ENCODE measurements at regions not wholly inside any gene's neighbourhood (a gene's known extent, or its start where the extent isn't known, plus 50 kb on each side); places are given as distances from the start of the nearest gene placed in this dataset.

DNA sequence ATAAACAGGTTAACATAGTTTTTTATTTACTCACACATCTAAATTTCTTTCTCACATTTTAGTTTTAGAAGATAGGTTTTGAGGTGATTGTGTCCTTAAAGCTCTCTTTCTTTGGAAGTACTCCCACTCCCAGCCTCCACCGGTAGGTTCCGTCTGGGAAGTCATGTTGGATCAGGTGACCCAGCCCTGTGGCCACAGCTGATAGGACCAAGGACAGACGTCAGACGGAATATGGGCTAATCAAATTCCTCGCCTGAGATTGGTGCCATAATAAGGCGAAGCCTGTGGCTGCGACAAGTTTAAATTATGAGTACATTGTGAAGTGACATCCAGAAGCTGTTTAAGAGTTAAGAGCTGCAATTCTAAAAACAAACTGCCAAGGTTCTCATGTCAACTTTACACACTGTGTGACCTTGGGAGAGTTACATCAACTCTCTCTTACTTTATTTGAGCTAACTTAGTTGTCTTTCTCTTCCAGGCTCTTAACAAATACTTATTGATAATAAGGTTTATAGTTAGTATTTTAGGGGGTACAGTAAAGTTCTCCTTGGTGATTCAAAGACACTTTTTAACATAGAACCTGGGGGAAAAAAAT is 133.6 kb downstream of the NPY start:
- no peak for ATAC-seq
- WGBS, 2 donors: 39 to 47% methylated on average over 7 of the region's 7 CpGs
- Histone ChIP-seq H3K9me3 (no peaks in the 10 kb centered on the region), H3K27me3 (no peaks in the 10 kb centered on the region), H3K4me1 (no peaks in the 10 kb centered on the region), H3K36me3 (replicated peaks in 1 of 2; ENCODE audit: insufficient read depth in 1 of 2, low read depth in 2 of 2) (no peaks in the 10 kb centered on the region), H3K27ac (no peak overlapping the region), H3K4me3 (no peak overlapping the region)
- TF ChIP-seq, protein P1, sequence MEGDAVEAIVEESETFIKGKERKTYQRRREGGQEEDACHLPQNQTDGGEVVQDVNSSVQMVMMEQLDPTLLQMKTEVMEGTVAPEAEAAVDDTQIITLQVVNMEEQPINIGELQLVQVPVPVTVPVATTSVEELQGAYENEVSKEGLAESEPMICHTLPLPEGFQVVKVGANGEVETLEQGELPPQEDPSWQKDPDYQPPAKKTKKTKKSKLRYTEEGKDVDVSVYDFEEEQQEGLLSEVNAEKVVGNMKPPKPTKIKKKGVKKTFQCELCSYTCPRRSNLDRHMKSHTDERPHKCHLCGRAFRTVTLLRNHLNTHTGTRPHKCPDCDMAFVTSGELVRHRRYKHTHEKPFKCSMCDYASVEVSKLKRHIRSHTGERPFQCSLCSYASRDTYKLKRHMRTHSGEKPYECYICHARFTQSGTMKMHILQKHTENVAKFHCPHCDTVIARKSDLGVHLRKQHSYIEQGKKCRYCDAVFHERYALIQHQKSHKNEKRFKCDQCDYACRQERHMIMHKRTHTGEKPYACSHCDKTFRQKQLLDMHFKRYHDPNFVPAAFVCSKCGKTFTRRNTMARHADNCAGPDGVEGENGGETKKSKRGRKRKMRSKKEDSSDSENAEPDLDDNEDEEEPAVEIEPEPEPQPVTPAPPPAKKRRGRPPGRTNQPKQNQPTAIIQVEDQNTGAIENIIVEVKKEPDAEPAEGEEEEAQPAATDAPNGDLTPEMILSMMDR (IDR thresholded peaks at IDR 0.05): no peak
- no peak for TF ChIP-seq POLR2A (IDR thresholded peaks at IDR 0.05)
- intact Hi-C loops (cut with DNase I): no loop called here
- DNase-seq: peak in 1 of 4 donors; percentile 29

DNA sequence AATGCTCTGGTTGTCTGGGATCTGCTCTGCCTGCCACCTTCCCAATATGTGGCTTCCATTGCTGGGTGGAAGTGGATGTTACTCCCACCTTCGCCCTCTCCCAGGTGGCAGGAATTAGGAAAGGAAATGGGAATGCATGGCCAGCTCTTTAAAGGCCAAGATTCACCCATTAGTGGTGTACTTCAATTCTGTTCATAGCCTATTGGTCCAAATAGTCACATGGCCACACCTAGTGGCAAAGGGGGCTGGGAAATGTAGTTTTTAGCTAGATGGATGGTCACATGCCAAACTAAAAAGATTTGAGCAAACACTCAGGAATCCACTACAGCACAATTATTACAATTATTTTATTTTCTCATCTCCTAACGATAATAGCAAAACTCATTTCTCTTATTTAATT is 135.1 kb downstream of the NPY start:
- no peaks in the 10 kb centered on the region for H3K36me3 ChIP-seq (replicated peaks in 1 of 2; ENCODE audit: insufficient read depth in 1 of 2, low read depth in 2 of 2)
- DNase-seq: no peak
- 90 to 93% methylated on average over 2 of the region's 2 CpGs for WGBS, 2 donors
- H3K4me3 ChIP-seq: no peak overlapping the region
- intact Hi-C loops (cut with DNase I): no loop called here
- H3K27me3 ChIP-seq: no peaks in the 10 kb centered on the region
- no peaks in the 10 kb centered on the region for H3K4me1 ChIP-seq
- TF ChIP-seq, protein P1 (IDR thresholded peaks at IDR 0.05): no peak
- TF ChIP-seq POLR2A (IDR thresholded peaks at IDR 0.05): no peak
- H3K27ac ChIP-seq: no peak overlapping the region
- no peaks in the 10 kb centered on the region for H3K9me3 ChIP-seq
- no peak for ATAC-seq

DNA sequence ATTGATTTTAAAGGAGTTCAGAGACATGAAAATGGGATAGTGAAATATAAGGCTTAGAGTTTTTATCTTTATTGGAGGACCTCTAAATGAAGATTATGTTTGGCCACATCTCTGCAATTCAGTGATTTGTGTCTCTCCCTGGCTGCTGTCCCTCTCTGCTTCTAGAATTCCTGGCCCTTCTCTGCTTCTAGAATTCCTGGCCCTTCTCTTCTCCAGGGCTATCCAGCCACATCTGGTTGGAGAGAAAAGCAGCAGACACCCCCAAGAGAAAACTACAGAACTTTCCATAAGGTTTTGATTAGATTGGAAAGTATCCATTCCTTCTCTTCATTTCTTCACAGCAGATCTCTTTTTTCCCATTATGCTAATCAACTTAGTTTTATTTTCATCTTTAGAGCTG is 135.5 kb downstream of the NPY start:
- DNase-seq (no peak), ATAC-seq (no peak)
- no peaks in the 10 kb centered on the region for H3K4me1 ChIP-seq
- TF ChIP-seq POLR2A (IDR thresholded peaks at IDR 0.05): no peak
- TF ChIP-seq, protein P1 (IDR thresholded peaks at IDR 0.05): no peak
- H3K27ac ChIP-seq: no peak overlapping the region
- H3K36me3 ChIP-seq (replicated peaks in 1 of 2; ENCODE audit: insufficient read depth in 1 of 2, low read depth in 2 of 2): no peaks in the 10 kb centered on the region
- H3K9me3 ChIP-seq: no peaks in the 10 kb centered on the region
- intact Hi-C loops (cut with DNase I): no loop called here
- H3K4me3 ChIP-seq: no peak overlapping the region
- no peaks in the 10 kb centered on the region for H3K27me3 ChIP-seq

DNA sequence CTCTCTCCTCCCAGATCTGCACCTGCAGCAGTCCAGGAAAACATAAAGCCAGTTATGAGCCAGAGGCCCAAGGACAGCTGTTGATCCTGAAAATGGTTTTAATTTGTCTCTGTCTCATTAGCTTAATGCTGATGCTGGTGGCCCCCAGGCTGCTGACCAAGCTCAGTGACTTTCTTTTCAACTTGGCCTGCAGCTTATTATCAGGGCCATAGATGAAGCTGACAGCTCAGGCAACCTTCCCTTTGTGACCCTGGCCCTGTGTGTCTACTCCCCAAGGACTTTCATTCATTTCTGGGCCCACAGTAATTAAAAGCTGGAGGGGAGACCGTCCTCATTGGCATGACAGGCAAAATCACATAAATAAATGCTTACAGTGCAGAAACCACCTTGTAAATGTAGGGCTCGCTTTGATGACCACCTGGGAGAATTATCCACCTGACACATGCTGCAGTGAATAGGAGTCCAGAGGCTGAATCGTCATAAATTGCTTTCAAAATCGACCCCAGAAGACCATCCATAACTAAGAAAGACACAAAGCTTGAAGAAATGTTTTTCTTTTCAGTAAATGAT is 138.5 kb downstream of the NPY start:
- Histone ChIP-seq H3K27me3 (no peaks in the 10 kb centered on the region), H3K36me3 (replicated peaks in 1 of 2; ENCODE audit: insufficient read depth in 1 of 2, low read depth in 2 of 2) (no peaks in the 10 kb centered on the region), H3K4me1 (no peaks in the 10 kb centered on the region), H3K4me3 (no peak overlapping the region), H3K27ac (no peak overlapping the region), H3K9me3 (no peaks in the 10 kb centered on the region)
- intact Hi-C loops (cut with DNase I): no loop called here
- WGBS, 2 donors: 61 to 62% methylated on average over 4 of the region's 4 CpGs
- no peak for ATAC-seq
- TF ChIP-seq, protein P1 (IDR thresholded peaks at IDR 0.05): no peak
- no peak for DNase-seq

DNA sequence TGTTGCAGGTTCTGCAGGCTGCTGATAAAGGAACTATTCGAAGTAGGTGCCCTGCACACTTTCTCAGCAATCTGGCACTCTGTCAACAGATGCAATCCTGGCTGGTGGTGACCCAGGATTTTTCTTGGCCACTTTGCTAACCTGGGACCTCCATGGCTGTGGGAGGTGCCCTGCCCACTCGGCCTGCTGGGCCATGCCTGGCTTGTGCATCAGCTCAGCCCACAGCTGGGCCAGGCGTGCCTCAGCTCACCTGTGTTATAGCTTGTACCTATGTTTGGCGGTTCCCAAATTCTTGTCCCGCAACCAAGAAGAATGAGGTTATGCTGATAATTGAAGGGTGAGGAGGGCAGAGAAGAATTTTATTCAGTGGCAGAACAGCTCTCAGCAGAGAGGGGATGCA is 141.7 kb downstream of the NPY start:
- no peaks in the 10 kb centered on the region for H3K27me3 ChIP-seq
- H3K36me3 ChIP-seq (replicated peaks in 1 of 2; ENCODE audit: insufficient read depth in 1 of 2, low read depth in 2 of 2): no peaks in the 10 kb centered on the region
- no peak overlapping the region for H3K4me3 ChIP-seq
- H3K27ac ChIP-seq: no peak overlapping the region
- no peaks in the 10 kb centered on the region for H3K9me3 ChIP-seq
- ATAC-seq (no peak), DNase-seq (no peak)
- TF ChIP-seq, protein P1 (IDR thresholded peaks at IDR 0.05): no peak
- TF ChIP-seq POLR2A (IDR thresholded peaks at IDR 0.05): no peak
- H3K4me1 ChIP-seq: no peaks in the 10 kb centered on the region
- WGBS, 2 donors: 70 to 74% methylated on average over 5 of the region's 5 CpGs
- intact Hi-C loops (cut with DNase I): no loop called here
